ENCODE measurements at regions not wholly inside any gene's neighbourhood (a gene's known extent, or its start where the extent isn't known, plus 50 kb on each side); places are given as distances from the start of the nearest gene placed in this dataset.

DNA sequence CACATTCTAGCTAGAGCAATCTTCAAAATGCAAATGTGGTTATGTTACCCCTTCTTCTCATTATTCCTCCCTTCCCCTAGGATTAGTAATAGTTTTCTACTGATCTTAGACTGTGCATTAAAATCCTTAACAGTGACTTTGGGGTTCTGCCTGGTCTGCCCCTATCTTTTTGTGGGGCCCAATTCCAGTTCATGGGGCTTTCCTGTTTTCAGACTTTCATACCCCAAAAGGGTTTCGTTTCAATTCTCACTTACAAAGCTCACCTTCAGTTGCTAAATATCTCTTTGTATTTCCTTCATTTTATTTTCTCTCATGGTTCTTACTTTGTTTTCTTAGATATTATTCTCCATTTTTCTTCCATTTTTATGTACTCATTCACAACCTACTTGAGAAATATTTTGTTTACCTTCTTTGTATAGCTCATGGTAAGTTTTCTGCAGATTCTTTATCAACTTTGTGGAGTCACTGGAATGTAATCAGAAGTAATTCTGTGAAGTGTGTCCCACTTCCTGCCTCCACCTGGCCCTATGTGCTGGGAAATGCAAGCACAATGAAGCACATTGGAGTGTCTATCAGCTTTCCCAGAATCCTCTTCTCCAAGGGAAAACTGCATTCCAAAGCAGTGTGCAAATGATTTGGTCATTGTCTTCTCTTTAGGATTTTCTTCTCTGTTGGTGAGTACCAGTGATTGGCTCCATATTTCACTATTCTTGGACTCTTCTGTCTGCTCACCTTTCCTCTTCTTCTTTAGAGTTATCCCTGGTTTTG, 350.2 kb downstream of the ZNF326 start:
- H3K4me3 ChIP-seq (ENCODE audit: low read length in 2 of 2) = no peak overlapping the region
- H4K8ac ChIP-seq (ENCODE audit: low read depth, low read length) = no peak overlapping the region
- H3K18ac ChIP-seq (ENCODE audit: low read length) = no peak overlapping the region
- no peak overlapping the region for H2AK5ac ChIP-seq (ENCODE audit: low read depth, low read length)
- no peak for DNase-seq (ENCODE audit: low spot score)
- H3K27ac ChIP-seq (replicated peaks; ENCODE audit: low read length) = no peak overlapping the region
- no peak overlapping the region for H2AFZ ChIP-seq (ENCODE audit: low read length)
- H3K9me3 ChIP-seq (replicated peaks in 1 of 2; ENCODE audit: control insufficient read depth in 2 of 2, insufficient read depth in 1 of 2, low read depth in 1 of 2, low read length in 2 of 2) = no peaks in the 10 kb centered on the region
- no peaks in the 10 kb centered on the region for H3K4me1 ChIP-seq (ENCODE audit: control insufficient read depth in 2 of 2, insufficient read depth in 1 of 2, low read depth in 1 of 2, low read length in 2 of 2)
- H3K4me2 ChIP-seq (ENCODE audit: insufficient read depth, low read length, poor library complexity, severe bottlenecking) = no peak overlapping the region
- no peak overlapping the region for H2BK5ac ChIP-seq (ENCODE audit: low read length)
- H2BK15ac ChIP-seq (ENCODE audit: low read length) = no peak overlapping the region
- H3K9ac ChIP-seq (ENCODE audit: low read depth, low read length, poor library complexity) = no peak overlapping the region
- H2BK12ac ChIP-seq (ENCODE audit: low read length) = no peak overlapping the region
- no peak overlapping the region for H3K14ac ChIP-seq (ENCODE audit: low read length)
- H2BK120ac ChIP-seq (ENCODE audit: low read depth, low read length) = no peak overlapping the region
- no peaks in the 10 kb centered on the region for H3K79me1 ChIP-seq (ENCODE audit: low read depth, low read length)
- H3K27me3 ChIP-seq (ENCODE audit: control insufficient read depth in 3 of 3, insufficient read depth in 3 of 3, low read depth in 1 of 3, low read length in 3 of 3) = no peaks in the 10 kb centered on the region
- no peaks in the 10 kb centered on the region for H3K36me3 ChIP-seq (replicated peaks in 1 of 2; ENCODE audit: control insufficient read depth in 2 of 2, insufficient read depth in 2 of 2, low read length in 2 of 2)
- no peak overlapping the region for H3K4ac ChIP-seq (ENCODE audit: low read length)
- no CpG with 5 or more reads among the region's 1 CpG for WGBS, 2 donors (ENCODE audit: extremely low coverage in 2 of 2, insufficient read length in 2 of 2, insufficient replicate concordance in 1 of 2)
- no peak overlapping the region for H3K23ac ChIP-seq (ENCODE audit: low read depth, low read length, poor library complexity)
- no peak overlapping the region for H4K91ac ChIP-seq (ENCODE audit: low read depth, low read length, poor library complexity)

DNA sequence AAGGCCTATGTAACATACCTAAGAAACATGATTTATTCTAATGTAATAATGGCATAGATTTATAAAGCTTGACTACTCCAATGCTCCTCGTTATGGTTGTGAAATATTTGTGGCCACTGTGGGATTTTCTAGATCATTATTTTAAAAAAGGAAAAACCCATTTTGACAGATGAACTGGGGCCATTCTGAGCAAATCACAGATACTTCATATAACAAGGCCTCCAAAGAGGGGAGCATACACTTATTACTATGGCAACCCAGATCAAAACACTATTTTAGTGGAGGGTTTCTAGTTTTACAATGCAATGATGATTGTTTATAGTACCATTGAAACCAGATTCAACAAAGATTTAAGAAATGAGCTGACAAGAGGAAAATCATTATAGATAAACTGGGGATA, 346.6 kb downstream of the ZNF326 start:
- H2AK5ac ChIP-seq (ENCODE audit: low read depth, low read length) = no peak overlapping the region
- no peaks in the 10 kb centered on the region for H3K79me1 ChIP-seq (ENCODE audit: low read depth, low read length)
- H3K27ac ChIP-seq (replicated peaks; ENCODE audit: low read length) = no peak overlapping the region
- H3K9ac ChIP-seq (ENCODE audit: low read depth, low read length, poor library complexity) = no peak overlapping the region
- no peak overlapping the region for H2BK5ac ChIP-seq (ENCODE audit: low read length)
- no CpG with 5 or more reads among the region's 1 CpG for WGBS, 2 donors (ENCODE audit: extremely low coverage in 2 of 2, insufficient read length in 2 of 2, insufficient replicate concordance in 1 of 2)
- DNase-seq (ENCODE audit: low spot score) = no peak
- no peak overlapping the region for H2BK120ac ChIP-seq (ENCODE audit: low read depth, low read length)
- H3K4me3 ChIP-seq (ENCODE audit: low read length in 2 of 2) = no peak overlapping the region
- no peaks in the 10 kb centered on the region for H3K27me3 ChIP-seq (ENCODE audit: control insufficient read depth in 3 of 3, insufficient read depth in 3 of 3, low read depth in 1 of 3, low read length in 3 of 3)
- no peaks in the 10 kb centered on the region for H3K36me3 ChIP-seq (replicated peaks in 1 of 2; ENCODE audit: control insufficient read depth in 2 of 2, insufficient read depth in 2 of 2, low read length in 2 of 2)
- H3K23ac ChIP-seq (ENCODE audit: low read depth, low read length, poor library complexity) = no peak overlapping the region
- no peak overlapping the region for H2BK12ac ChIP-seq (ENCODE audit: low read length)
- no peaks in the 10 kb centered on the region for H3K4me1 ChIP-seq (ENCODE audit: control insufficient read depth in 2 of 2, insufficient read depth in 1 of 2, low read depth in 1 of 2, low read length in 2 of 2)
- H2AFZ ChIP-seq (ENCODE audit: low read length) = no peak overlapping the region
- H4K91ac ChIP-seq (ENCODE audit: low read depth, low read length, poor library complexity) = no peak overlapping the region
- H3K9me3 ChIP-seq (replicated peaks in 1 of 2; ENCODE audit: control insufficient read depth in 2 of 2, insufficient read depth in 1 of 2, low read depth in 1 of 2, low read length in 2 of 2) = no peaks in the 10 kb centered on the region
- H3K18ac ChIP-seq (ENCODE audit: low read length) = no peak overlapping the region
- no peak overlapping the region for H3K14ac ChIP-seq (ENCODE audit: low read length)
- no peak overlapping the region for H4K8ac ChIP-seq (ENCODE audit: low read depth, low read length)
- no peak overlapping the region for H3K4ac ChIP-seq (ENCODE audit: low read length)
- H3K4me2 ChIP-seq (ENCODE audit: insufficient read depth, low read length, poor library complexity, severe bottlenecking) = no peak overlapping the region
- no peak overlapping the region for H2BK15ac ChIP-seq (ENCODE audit: low read length)

DNA sequence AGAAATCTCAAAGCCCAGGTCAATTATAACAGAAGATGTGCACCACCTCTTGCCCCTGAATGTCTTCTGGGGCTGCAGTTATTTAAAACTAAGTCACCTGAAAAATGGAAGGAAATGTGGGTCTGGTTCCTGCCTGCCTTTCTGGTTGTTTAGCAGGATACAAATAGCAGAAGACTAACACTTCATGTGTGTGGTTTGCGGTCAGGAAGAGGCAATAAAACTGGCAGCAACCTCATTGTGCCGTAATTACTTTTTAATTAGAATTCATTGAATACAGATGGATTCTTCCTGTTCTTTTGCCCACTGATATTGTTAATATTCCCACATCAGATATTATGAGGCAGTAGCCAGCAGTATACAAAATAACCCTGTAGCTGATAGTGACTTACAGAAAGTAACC, 345.7 kb downstream of the ZNF326 start:
- no peak overlapping the region for H2AK5ac ChIP-seq (ENCODE audit: low read depth, low read length)
- H2BK12ac ChIP-seq (ENCODE audit: low read length) = no peak overlapping the region
- no peak overlapping the region for H3K18ac ChIP-seq (ENCODE audit: low read length)
- no peak overlapping the region for H2BK5ac ChIP-seq (ENCODE audit: low read length)
- H3K14ac ChIP-seq (ENCODE audit: low read length) = no peak overlapping the region
- H3K4me1 ChIP-seq (ENCODE audit: control insufficient read depth in 2 of 2, insufficient read depth in 1 of 2, low read depth in 1 of 2, low read length in 2 of 2) = peaks cover 0 to 3% of the 10 kb centered on the region in 2 donors
- no peaks in the 10 kb centered on the region for H3K27me3 ChIP-seq (ENCODE audit: control insufficient read depth in 3 of 3, insufficient read depth in 3 of 3, low read depth in 1 of 3, low read length in 3 of 3)
- H2BK120ac ChIP-seq (ENCODE audit: low read depth, low read length) = no peak overlapping the region
- no peak overlapping the region for H2AFZ ChIP-seq (ENCODE audit: low read length)
- no peak overlapping the region for H3K4me2 ChIP-seq (ENCODE audit: insufficient read depth, low read length, poor library complexity, severe bottlenecking)
- no peak for DNase-seq (ENCODE audit: low spot score)
- H4K8ac ChIP-seq (ENCODE audit: low read depth, low read length) = no peak overlapping the region
- no peaks in the 10 kb centered on the region for H3K79me1 ChIP-seq (ENCODE audit: low read depth, low read length)
- no peak overlapping the region for H3K4me3 ChIP-seq (ENCODE audit: low read length in 2 of 2)
- H3K4ac ChIP-seq (ENCODE audit: low read length) = no peak overlapping the region
- H3K27ac ChIP-seq (replicated peaks; ENCODE audit: low read length) = no peak overlapping the region
- no peak overlapping the region for H3K23ac ChIP-seq (ENCODE audit: low read depth, low read length, poor library complexity)
- H2BK15ac ChIP-seq (ENCODE audit: low read length) = no peak overlapping the region
- no CpG with 5 or more reads among the region's 2 CpGs for WGBS, 2 donors (ENCODE audit: extremely low coverage in 2 of 2, insufficient read length in 2 of 2, insufficient replicate concordance in 1 of 2)
- H4K91ac ChIP-seq (ENCODE audit: low read depth, low read length, poor library complexity) = no peak overlapping the region
- no peaks in the 10 kb centered on the region for H3K9me3 ChIP-seq (replicated peaks in 1 of 2; ENCODE audit: control insufficient read depth in 2 of 2, insufficient read depth in 1 of 2, low read depth in 1 of 2, low read length in 2 of 2)
- H3K36me3 ChIP-seq (replicated peaks in 1 of 2; ENCODE audit: control insufficient read depth in 2 of 2, insufficient read depth in 2 of 2, low read length in 2 of 2) = no peaks in the 10 kb centered on the region
- no peak overlapping the region for H3K9ac ChIP-seq (ENCODE audit: low read depth, low read length, poor library complexity)

DNA sequence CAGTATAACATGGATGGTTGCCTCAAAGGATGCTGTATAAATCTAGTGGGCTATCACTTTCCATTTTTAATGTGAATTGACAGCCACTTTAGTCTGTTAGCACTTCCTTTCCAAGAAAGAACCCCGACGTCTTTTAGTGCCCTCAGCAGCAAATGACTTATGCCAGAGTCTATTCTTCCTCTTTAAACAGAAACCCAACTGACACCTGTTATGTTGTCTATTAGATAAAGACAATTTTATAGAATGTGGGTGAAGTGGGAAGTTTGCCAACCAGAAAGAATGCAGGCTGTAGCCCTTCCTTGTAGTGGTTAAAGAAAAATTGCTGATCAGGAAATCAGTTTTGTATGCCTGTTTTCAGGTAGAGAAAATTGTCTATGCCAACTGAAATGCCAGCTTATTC, 344.9 kb downstream of the ZNF326 start:
- H3K36me3 ChIP-seq (replicated peaks in 1 of 2; ENCODE audit: control insufficient read depth in 2 of 2, insufficient read depth in 2 of 2, low read length in 2 of 2) = no peaks in the 10 kb centered on the region
- H4K8ac ChIP-seq (ENCODE audit: low read depth, low read length) = no peak overlapping the region
- H2BK12ac ChIP-seq (ENCODE audit: low read length) = no peak overlapping the region
- no peak overlapping the region for H3K27ac ChIP-seq (replicated peaks; ENCODE audit: low read length)
- H3K4me3 ChIP-seq (ENCODE audit: low read length in 2 of 2) = no peak overlapping the region
- no peak overlapping the region for H3K23ac ChIP-seq (ENCODE audit: low read depth, low read length, poor library complexity)
- no peaks in the 10 kb centered on the region for H3K27me3 ChIP-seq (ENCODE audit: control insufficient read depth in 3 of 3, insufficient read depth in 3 of 3, low read depth in 1 of 3, low read length in 3 of 3)
- no peak overlapping the region for H2AK5ac ChIP-seq (ENCODE audit: low read depth, low read length)
- H3K4me2 ChIP-seq (ENCODE audit: insufficient read depth, low read length, poor library complexity, severe bottlenecking) = no peak overlapping the region
- H3K18ac ChIP-seq (ENCODE audit: low read length) = no peak overlapping the region
- H3K9ac ChIP-seq (ENCODE audit: low read depth, low read length, poor library complexity) = no peak overlapping the region
- DNase-seq (ENCODE audit: low spot score) = no peak
- no peak overlapping the region for H3K14ac ChIP-seq (ENCODE audit: low read length)
- no peaks in the 10 kb centered on the region for H3K79me1 ChIP-seq (ENCODE audit: low read depth, low read length)
- H2BK15ac ChIP-seq (ENCODE audit: low read length) = no peak overlapping the region
- peaks cover 0 to 5% of the 10 kb centered on the region in 2 donors for H3K4me1 ChIP-seq (ENCODE audit: control insufficient read depth in 2 of 2, insufficient read depth in 1 of 2, low read depth in 1 of 2, low read length in 2 of 2)
- H2BK120ac ChIP-seq (ENCODE audit: low read depth, low read length) = no peak overlapping the region
- no peak overlapping the region for H4K91ac ChIP-seq (ENCODE audit: low read depth, low read length, poor library complexity)
- H2BK5ac ChIP-seq (ENCODE audit: low read length) = no peak overlapping the region
- WGBS, 2 donors (ENCODE audit: extremely low coverage in 2 of 2, insufficient read length in 2 of 2, insufficient replicate concordance in 1 of 2) = no CpG with 5 or more reads among the region's 2 CpGs
- H2AFZ ChIP-seq (ENCODE audit: low read length) = no peak overlapping the region
- no peak overlapping the region for H3K4ac ChIP-seq (ENCODE audit: low read length)
- no peaks in the 10 kb centered on the region for H3K9me3 ChIP-seq (replicated peaks in 1 of 2; ENCODE audit: control insufficient read depth in 2 of 2, insufficient read depth in 1 of 2, low read depth in 1 of 2, low read length in 2 of 2)
